Activated T-cell treated with anti-CD3 and anti-CD28 coated beads, Interleukin-2, amount 50 U/mL, for 4 hours (primary cell): ENCODE measurements at regions not wholly inside any gene's neighbourhood (a gene's known extent, or its start where the extent isn't known, plus 50 kb on each side); places are given as distances from the start of the nearest gene placed in this dataset.
"Not testable (repeated sequence)": the region's sequence is repeated elsewhere in the genome, so short reads cannot be mapped to it uniquely, and the experiment has no call there.

Source experiments
- ATAC-seq, 2 donors: fragments of 200-7000 bp; cut with Tn5 transposase; one replicate each; pipeline ENCODE4 v1.10.0; 2021
- DNase-seq: peaks from one replicate; pipeline ENCODE4 v3.0.0-alpha.2; 2020
- H3K27me3 Mint-ChIP-seq: one replicate; pipeline ENCODE4 v1.8.0; 2021; ENCODE audit warnings: low read depth, mixed read lengths
- H3K36me3 Mint-ChIP-seq: one replicate; pipeline ENCODE4 v1.8.0; 2022; ENCODE audit warnings: mixed read lengths; ENCODE audit not compliant: insufficient read depth
- H3K4me1 Mint-ChIP-seq: one replicate; pipeline ENCODE4 v1.8.0; 2021; ENCODE audit warnings: low read depth, mixed read lengths
- H3K4me3 Mint-ChIP-seq: one replicate; pipeline ENCODE4 v1.8.0; 2021; ENCODE audit warnings: mild to moderate bottlenecking, moderate library complexity, mixed read lengths
- H3K9me3 Mint-ChIP-seq: one replicate; pipeline ENCODE4 v1.8.0; 2021; ENCODE audit warnings: mixed read lengths

DNA sequence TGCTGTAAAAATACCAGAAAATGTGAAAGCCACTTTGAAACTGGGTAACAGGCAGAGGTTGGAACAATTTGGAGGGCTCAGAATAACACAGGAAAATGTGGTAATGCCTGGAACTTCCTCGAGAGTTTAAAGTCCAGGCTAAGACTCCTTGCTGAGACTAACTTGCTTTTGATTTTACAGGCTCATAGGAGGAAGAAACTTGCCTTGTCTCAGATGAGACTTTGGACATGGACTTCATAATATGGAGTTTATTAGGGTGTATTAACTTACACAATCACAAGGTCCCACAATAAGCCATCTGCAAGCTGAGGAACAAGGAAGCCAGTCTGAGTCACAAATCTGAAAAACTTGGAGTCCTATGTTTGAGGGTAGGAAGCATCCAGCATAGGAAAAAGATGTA is 293.4 kb upstream of the TMEFF2 start:
- H3K4me1 Mint-ChIP-seq, ATAC-seq: not testable (repeated sequence)

DNA sequence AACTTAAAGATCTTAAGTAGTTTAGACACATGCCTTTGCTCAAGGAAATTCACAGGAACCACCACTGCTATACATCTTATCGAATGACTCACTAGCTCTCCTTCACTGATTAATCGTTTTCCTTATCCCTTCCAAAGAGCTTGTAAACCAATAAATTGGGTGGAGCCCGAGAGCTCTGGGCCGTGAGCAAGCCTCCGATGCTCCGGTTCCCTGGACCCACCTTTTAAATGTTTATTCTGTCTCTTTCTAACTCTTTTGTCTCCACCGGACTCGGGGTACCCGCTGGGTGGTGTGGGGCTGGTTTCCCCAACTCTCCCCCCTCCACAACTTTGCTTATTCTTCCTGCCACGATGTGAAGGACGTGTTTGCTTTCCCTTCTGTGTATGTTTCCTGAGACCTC is 292.9 kb upstream of the TMEFF2 start:
- Mint-ChIP-seq H3K36me3 (no peaks in the 10 kb centered on the region), H3K4me1 (no peaks in the 10 kb centered on the region), H3K4me3 (no peak overlapping the region), H3K27me3 (no peaks in the 10 kb centered on the region), H3K9me3 (no peaks in the 10 kb centered on the region)
- DNase-seq = no peak
- no peak for ATAC-seq

More for the DNA sequence above, 293.4 kb upstream of the TMEFF2 start:
- not testable (repeated sequence) for DNase-seq, H3K9me3 Mint-ChIP-seq, H3K27me3 Mint-ChIP-seq, H3K36me3 Mint-ChIP-seq, H3K4me3 Mint-ChIP-seq

DNA sequence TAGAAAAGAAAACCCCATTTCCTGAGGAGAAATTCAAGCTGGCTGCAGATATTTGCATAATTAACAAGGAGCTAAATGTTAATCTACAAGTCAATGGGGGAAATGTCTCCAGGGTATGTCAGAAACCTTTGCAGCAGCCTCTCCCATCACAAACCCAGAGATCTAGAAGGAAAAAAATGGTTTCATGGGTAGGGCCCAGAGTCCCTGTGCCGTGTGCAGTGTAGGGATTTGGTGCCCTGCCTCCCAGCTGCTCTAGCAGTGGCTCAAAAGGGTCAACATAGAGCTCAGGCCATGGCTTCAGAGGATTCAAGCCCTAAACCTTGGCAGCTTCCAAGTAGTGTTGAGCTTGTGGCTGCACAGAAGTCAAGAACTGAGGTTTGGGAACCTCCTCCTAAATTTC is 290.2 kb upstream of the TMEFF2 start:
- Mint-ChIP-seq H3K4me3 (no peak overlapping the region), H3K4me1 (no peaks in the 10 kb centered on the region), H3K36me3 (no peaks in the 10 kb centered on the region), H3K9me3 (no peaks in the 10 kb centered on the region), H3K27me3 (no peaks in the 10 kb centered on the region)
- no peak for DNase-seq
- ATAC-seq = no peak

- H3K4me1 Mint-ChIP-seq = no peaks in the 10 kb centered on the region
- ATAC-seq (no peak), DNase-seq (no peak)
- peaks cover 7% of the 10 kb centered on the region for H3K9me3 Mint-ChIP-seq
- no peaks in the 10 kb centered on the region for H3K27me3 Mint-ChIP-seq
- H3K4me3 Mint-ChIP-seq = no peak overlapping the region
- H3K36me3 Mint-ChIP-seq = no peaks in the 10 kb centered on the region
Observed at GRCh38 chr2:192480984-192481383, 286.3 kb upstream of the TMEFF2 start.

DNA sequence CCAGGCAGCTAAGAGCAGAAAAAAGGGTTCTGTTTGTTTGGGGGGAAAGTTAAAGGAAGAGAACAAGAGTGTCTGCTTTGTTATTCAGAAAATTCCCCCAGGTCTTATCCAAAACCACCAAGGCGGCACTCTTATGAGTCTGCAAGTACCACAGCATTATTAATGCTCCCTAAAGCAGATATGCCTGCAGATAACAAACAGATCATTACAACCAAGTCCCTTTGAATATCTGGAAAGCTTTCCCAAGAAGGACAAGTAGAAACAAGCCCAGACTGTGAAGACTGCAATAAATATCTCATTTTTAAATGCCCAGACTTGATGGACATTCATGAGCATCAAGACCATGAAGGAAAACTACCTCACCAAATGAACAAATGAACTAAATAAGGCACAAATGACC is 278.6 kb upstream of the TMEFF2 start:
- Mint-ChIP-seq H3K27me3 (no peaks in the 10 kb centered on the region), H3K4me3 (no peak overlapping the region)

DNA sequence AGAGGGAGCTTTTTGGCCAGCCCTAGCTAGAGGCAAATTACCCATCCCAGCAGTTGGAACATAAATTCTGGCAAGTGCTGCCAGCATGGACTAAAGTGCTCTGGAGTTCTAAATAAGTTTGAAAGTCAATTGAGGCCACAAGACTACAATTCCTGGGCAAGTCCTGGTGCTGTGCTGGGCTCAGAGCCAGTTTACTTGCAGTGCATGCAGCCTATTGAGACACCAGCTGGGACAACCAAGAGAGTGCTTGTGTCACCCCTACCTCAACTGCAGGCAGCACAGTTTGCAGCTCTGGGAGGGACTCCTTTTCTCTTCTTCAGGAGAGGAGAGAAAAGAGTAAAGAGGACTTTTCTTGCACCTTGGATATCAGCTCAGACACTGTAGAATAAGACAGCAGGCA is 277.2 kb upstream of the TMEFF2 start:
- H3K36me3 Mint-ChIP-seq = no peaks in the 10 kb centered on the region
- H3K4me1 Mint-ChIP-seq = no peaks in the 10 kb centered on the region
- no peak overlapping the region for H3K4me3 Mint-ChIP-seq
- H3K27me3 Mint-ChIP-seq = no peaks in the 10 kb centered on the region
- DNase-seq (no peak), ATAC-seq (no peak)
- peaks cover 21% of the 10 kb centered on the region for H3K9me3 Mint-ChIP-seq

More for the DNA sequence above, 278.6 kb upstream of the TMEFF2 start:
- no peaks in the 10 kb centered on the region for H3K36me3 Mint-ChIP-seq
- DNase-seq = no peak
- no peaks in the 10 kb centered on the region for H3K4me1 Mint-ChIP-seq
- H3K9me3 Mint-ChIP-seq = peaks cover 21% of the 10 kb centered on the region
- no peak for ATAC-seq

DNA sequence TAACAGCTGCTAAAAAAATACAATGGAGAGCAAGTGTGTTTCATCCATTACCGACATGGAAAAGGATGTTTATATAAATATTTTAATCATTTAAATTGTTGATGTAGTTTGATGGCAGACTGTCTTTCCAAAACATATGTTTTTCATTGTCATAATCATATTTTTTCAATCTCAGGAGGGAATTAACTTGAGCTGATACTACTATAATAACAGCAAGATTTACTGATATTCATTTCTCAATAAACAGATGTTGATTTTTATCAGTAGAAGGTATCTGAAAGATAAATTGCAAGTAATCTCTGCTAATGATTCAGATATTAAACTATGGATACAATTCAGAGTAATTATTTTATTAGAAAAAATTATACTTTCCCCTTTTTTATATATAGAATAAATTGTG is 274.9 kb upstream of the TMEFF2 start:
- no peaks in the 10 kb centered on the region for H3K27me3 Mint-ChIP-seq
- no peaks in the 10 kb centered on the region for H3K36me3 Mint-ChIP-seq
- H3K4me1 Mint-ChIP-seq = no peaks in the 10 kb centered on the region
- ATAC-seq (no peak), DNase-seq (no peak)
- H3K9me3 Mint-ChIP-seq = peaks cover 12% of the 10 kb centered on the region
- no peak overlapping the region for H3K4me3 Mint-ChIP-seq

DNA sequence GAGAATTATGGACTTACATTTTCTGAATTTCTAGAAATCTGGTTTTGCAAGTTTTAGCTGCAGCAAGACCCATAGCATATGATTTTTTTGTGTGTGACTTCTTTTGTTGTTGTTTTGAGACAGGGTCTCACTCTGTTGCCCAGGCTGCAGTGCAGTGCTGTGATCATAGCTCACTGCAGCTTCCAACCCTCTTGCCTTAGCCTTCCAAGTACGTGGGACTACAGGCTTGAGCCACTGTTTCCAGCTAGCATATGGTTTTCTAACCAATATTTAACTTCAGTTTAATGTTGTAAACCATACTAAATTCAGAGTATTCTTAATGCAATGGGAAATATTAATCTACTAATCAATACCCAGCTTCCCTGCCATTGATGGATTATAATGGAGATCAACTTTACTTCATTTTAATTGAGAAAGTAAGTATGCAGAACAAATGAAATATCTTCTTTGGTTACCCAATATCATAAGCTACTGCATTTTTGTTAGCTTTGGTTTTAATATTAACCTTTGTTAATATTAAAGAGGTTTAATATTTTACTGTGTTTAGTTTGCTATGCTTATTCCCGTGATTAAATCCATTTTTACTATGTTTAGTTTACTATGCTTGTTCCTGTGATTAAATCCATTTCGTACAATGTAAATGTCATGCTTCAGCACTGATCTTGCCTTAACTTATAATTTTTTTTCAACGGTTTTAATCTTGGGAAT is 273.4 kb upstream of the TMEFF2 start:
- Mint-ChIP-seq H3K4me3 (no peak overlapping the region), H3K27me3 (no peaks in the 10 kb centered on the region), H3K4me1 (no peaks in the 10 kb centered on the region), H3K9me3 (no peaks in the 10 kb centered on the region), H3K36me3 (no peaks in the 10 kb centered on the region)
- no peak for DNase-seq
- ATAC-seq = no peak

- Mint-ChIP-seq H3K36me3 (no peaks in the 10 kb centered on the region), H3K9me3 (no peaks in the 10 kb centered on the region), H3K27me3 (no peaks in the 10 kb centered on the region), H3K4me3 (no peak overlapping the region), H3K4me1 (no peaks in the 10 kb centered on the region)
- ATAC-seq (no peak), DNase-seq (no peak)
Observed at GRCh38 chr2:192465141-192465540, 270.4 kb upstream of the TMEFF2 start.

DNA sequence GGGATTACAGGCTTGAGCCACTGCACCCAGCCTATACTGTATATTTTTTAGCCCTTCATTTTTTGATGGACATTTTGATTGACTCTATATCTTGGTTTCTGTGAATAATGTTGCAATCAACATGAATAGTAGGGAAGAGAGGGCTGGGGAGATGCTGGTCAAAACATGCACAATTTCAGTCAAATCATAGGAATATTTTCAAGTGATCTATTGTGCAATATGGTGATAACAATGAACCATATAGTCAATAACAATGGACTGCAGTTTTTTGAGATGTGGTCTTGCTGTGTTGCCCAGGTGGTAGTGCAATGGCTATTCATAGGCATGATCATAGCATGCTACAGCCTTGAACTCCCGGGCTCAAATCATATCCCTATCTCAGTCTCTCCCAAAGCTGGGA is 264.7 kb upstream of the TMEFF2 start:
- Mint-ChIP-seq H3K9me3 (no peaks in the 10 kb centered on the region), H3K36me3 (no peaks in the 10 kb centered on the region), H3K4me1 (no peaks in the 10 kb centered on the region), H3K27me3 (no peaks in the 10 kb centered on the region), H3K4me3 (no peak overlapping the region)
- DNase-seq = no peak
- ATAC-seq = no peak

DNA sequence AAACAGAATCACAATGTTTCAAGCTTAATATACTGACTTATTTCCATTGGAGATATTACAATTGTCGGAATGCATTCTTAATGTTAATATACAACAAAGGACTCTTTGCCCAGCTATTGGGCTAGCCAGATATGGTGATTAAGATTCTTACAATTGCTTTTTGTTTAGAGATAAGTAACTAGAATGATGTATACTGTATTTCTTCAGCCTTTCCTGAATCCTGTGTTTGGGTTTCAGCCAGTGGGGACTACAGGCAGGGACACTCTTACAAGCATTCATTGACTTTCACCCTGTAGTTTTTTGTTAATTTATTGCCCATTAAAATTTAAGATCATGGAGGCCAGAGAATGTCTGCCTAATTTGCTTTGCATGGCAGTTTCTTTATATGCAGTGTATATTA is 254.1 kb upstream of the TMEFF2 start:
- Mint-ChIP-seq H3K9me3 (peaks cover 3% of the 10 kb centered on the region), H3K36me3 (no peaks in the 10 kb centered on the region), H3K4me1 (no peaks in the 10 kb centered on the region), H3K27me3 (no peaks in the 10 kb centered on the region), H3K4me3 (no peak overlapping the region)
- ATAC-seq (no peak), DNase-seq (no peak)

GRCh38 chr2:192444286-192444838 is 249.6 kb upstream of the TMEFF2 start:
- H3K4me3 Mint-ChIP-seq = no peak overlapping the region
- no peak for ATAC-seq
- no peaks in the 10 kb centered on the region for H3K27me3 Mint-ChIP-seq
- no peak for DNase-seq
- H3K36me3 Mint-ChIP-seq = no peaks in the 10 kb centered on the region
- H3K4me1 Mint-ChIP-seq = no peaks in the 10 kb centered on the region
- no peaks in the 10 kb centered on the region for H3K9me3 Mint-ChIP-seq

DNA sequence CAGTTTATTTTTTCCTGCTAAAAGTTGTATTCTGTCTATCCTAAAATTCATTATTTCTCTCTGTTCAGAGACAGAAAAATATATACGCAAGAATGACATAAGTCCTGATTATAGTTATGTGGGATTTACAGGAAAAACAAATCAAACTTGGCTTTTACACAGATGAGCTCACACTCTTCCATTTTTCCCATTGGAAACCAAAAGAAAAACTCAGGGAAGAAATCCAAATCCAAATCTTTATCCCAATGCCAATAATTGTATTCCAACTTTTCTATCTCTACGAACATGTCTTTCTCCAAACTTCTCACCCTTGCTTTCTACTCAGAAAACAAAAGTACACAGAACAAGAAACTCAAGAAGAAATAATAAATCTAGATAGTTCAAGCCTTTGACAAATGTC is 249.1 kb upstream of the TMEFF2 start:
- no peak for ATAC-seq
- Mint-ChIP-seq H3K27me3 (no peaks in the 10 kb centered on the region), H3K9me3 (no peaks in the 10 kb centered on the region), H3K4me1 (no peaks in the 10 kb centered on the region), H3K36me3 (no peaks in the 10 kb centered on the region), H3K4me3 (no peak overlapping the region)
- no peak for DNase-seq

DNA sequence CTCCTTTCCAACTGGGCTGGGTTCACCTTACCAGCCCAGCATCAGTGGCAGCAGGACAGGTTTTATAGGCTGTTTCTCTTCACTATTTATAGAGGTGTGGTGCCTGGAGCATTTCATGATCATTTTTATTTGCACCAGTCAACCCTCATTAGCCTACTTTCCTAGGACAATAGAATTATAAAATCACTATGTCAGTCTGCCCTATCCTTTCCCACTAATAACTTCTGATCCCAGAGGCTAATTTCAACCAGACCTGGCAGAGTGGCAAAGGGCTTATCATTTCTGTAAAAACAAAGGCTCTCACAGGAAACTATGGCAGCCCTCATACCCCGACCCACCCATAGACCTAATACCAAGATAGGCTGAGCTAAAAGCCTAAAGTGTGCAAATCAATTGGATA is 243.5 kb upstream of the TMEFF2 start:
- ATAC-seq (no peak), DNase-seq (no peak)
- no peaks in the 10 kb centered on the region for H3K4me1 Mint-ChIP-seq

GRCh38 chr2:192437653-192438052 is 242.9 kb upstream of the TMEFF2 start:
- DNase-seq = no peak

More for the DNA sequence above, 243.5 kb upstream of the TMEFF2 start:
- no peak overlapping the region for H3K4me3 Mint-ChIP-seq
- no peaks in the 10 kb centered on the region for H3K27me3 Mint-ChIP-seq
- no peaks in the 10 kb centered on the region for H3K36me3 Mint-ChIP-seq
- no peaks in the 10 kb centered on the region for H3K9me3 Mint-ChIP-seq

More at GRCh38 chr2:192437653-192438052, 242.9 kb upstream of the TMEFF2 start:
- ATAC-seq = no peak
- no peaks in the 10 kb centered on the region for H3K9me3 Mint-ChIP-seq
- no peaks in the 10 kb centered on the region for H3K36me3 Mint-ChIP-seq
- no peaks in the 10 kb centered on the region for H3K27me3 Mint-ChIP-seq
- H3K4me3 Mint-ChIP-seq = no peak overlapping the region
- no peaks in the 10 kb centered on the region for H3K4me1 Mint-ChIP-seq
